Activated CD4-positive, alpha-beta T cell treated with anti-CD3 and anti-CD28 coated beads for 36 hours (primary cell): ENCODE measurements at regions not wholly inside any gene's neighbourhood (a gene's known extent, or its start where the extent isn't known, plus 50 kb on each side); places are given as distances from the start of the nearest gene placed in this dataset.

ENCODE experiments used
- ATAC-seq: fragments of 200-7000 bp; cut with Tn5 transposase; one replicate; pipeline ENCODE4 v1.10.0; 2021; ENCODE audit warnings: mild to moderate bottlenecking, moderate library complexity
- CTCF ChIA-PET: fragments of 350-600 bp; sonication (Branson Sonifier 250); formaldehyde crosslinking; loops from one replicate; lab custom pipeline; 2021; ENCODE audit warnings: antibody characterized with exemption; lab: Charles Lee
- POLR2A ChIA-PET: fragments of 350-600 bp; sonication (Branson Sonifier 250); formaldehyde crosslinking; loops from one replicate; lab custom pipeline; 2021; ENCODE audit warnings: antibody characterized with exemption, inconsistent platforms; lab: Charles Lee
- DNase-seq: peaks from one replicate; pipeline ENCODE4 v3.0.0-alpha.2; 2020
- H3K27ac Mint-ChIP-seq: one replicate; pipeline ENCODE4 v1.8.0; 2021; ENCODE audit warnings: mixed read lengths
- H3K27me3 Mint-ChIP-seq: one replicate; pipeline ENCODE4 v1.8.0; 2021; ENCODE audit warnings: mixed read lengths
- H3K36me3 Mint-ChIP-seq: one replicate; pipeline ENCODE4 v1.8.0; 2021; ENCODE audit warnings: low read depth, mixed read lengths
- H3K4me1 Mint-ChIP-seq: one replicate; pipeline ENCODE4 v1.8.0; 2021; ENCODE audit warnings: mixed read lengths
- H3K4me3 Mint-ChIP-seq: one replicate; pipeline ENCODE4 v1.8.0; 2021; ENCODE audit warnings: mild to moderate bottlenecking, moderate library complexity, mixed read lengths
- H3K9me3 Mint-ChIP-seq: one replicate; pipeline ENCODE4 v1.8.0; 2021; ENCODE audit warnings: low read depth, mixed read lengths
- intact Hi-C, 2 experiments: fragments of 100-400 bp; cut with DNase I in 1 of 2; cut with micrococcal nuclease in 1 of 2; formaldehyde crosslinking; loops; one replicate each; pipeline versions ENCODE4 v1.14.2 to v1.15.1; 2022 to 2024; cut with DNase I, micrococcal nuclease

GRCh38 chr3:154542837-154543236 lies 112.8 kb upstream of the GPR149 start:
- Mint-ChIP-seq H3K4me3 (no peak overlapping the region), H3K27me3 (peaks cover 4% of the 10 kb centered on the region), H3K4me1 (no peaks in the 10 kb centered on the region), H3K36me3 (no peaks in the 10 kb centered on the region), H3K9me3 (no peaks in the 10 kb centered on the region), H3K27ac (no peak overlapping the region)
- ChIA-PET POLR2A (no interaction called here), CTCF (no interaction called here)
- ATAC-seq (no peak), DNase-seq (no peak)
- intact Hi-C loops = no loop called here

- ATAC-seq = no peak
- intact Hi-C loops = no loop called here
These were observed 111.1 kb upstream of the GPR149 start for GRCh38 chr3:154540950-154541604.

GRCh38 chr3:154538566-154539360 lies 108.8 kb upstream of the GPR149 start:
- CTCF ChIA-PET = no interaction called here
- H3K4me3 Mint-ChIP-seq = no peak overlapping the region
- POLR2A ChIA-PET = no interaction called here
- peaks cover 4% of the 10 kb centered on the region for H3K27me3 Mint-ChIP-seq
- no peak for DNase-seq
- H3K36me3 Mint-ChIP-seq = no peaks in the 10 kb centered on the region
- intact Hi-C loops = no loop called here
- no peaks in the 10 kb centered on the region for H3K9me3 Mint-ChIP-seq
- no peaks in the 10 kb centered on the region for H3K4me1 Mint-ChIP-seq
- no peak overlapping the region for H3K27ac Mint-ChIP-seq
- no peak for ATAC-seq

More at GRCh38 chr3:154540950-154541604, 111.1 kb upstream of the GPR149 start:
- peaks cover 4% of the 10 kb centered on the region for H3K27me3 Mint-ChIP-seq
- ChIA-PET CTCF (no interaction called here), POLR2A (no interaction called here)
- no peaks in the 10 kb centered on the region for H3K4me1 Mint-ChIP-seq
- H3K9me3 Mint-ChIP-seq = no peaks in the 10 kb centered on the region
- H3K27ac Mint-ChIP-seq = no peak overlapping the region
- no peaks in the 10 kb centered on the region for H3K36me3 Mint-ChIP-seq
- H3K4me3 Mint-ChIP-seq = no peak overlapping the region
- DNase-seq = no peak

GRCh38 chr3:154536751-154537150 lies 106.8 kb upstream of the GPR149 start:
- ATAC-seq (no peak), DNase-seq (no peak)
- Mint-ChIP-seq H3K4me3 (no peak overlapping the region), H3K9me3 (no peaks in the 10 kb centered on the region), H3K36me3 (no peaks in the 10 kb centered on the region), H3K27me3 (peaks cover 4% of the 10 kb centered on the region), H3K4me1 (no peaks in the 10 kb centered on the region), H3K27ac (no peak overlapping the region)
- CTCF ChIA-PET = no interaction called here
- intact Hi-C loops = no loop called here
- POLR2A ChIA-PET = no interaction called here

GRCh38 chr3:154522036-154522602 lies 92.1 kb upstream of the GPR149 start:
- intact Hi-C loops = no loop called here
- H3K4me3 Mint-ChIP-seq = no peak overlapping the region
- POLR2A ChIA-PET = no interaction called here
- no peak for ATAC-seq
- no peaks in the 10 kb centered on the region for H3K27me3 Mint-ChIP-seq
- CTCF ChIA-PET = interaction anchor here (3.8 kb wide), 1 partner anchor 10 kb away, joined by 10 read pairs; no protein-coding TSS in a partner anchor
- peaks cover 7% of the 10 kb centered on the region for H3K9me3 Mint-ChIP-seq
- H3K4me1 Mint-ChIP-seq = no peaks in the 10 kb centered on the region
- no peak overlapping the region for H3K27ac Mint-ChIP-seq
- DNase-seq = no peak
- no peaks in the 10 kb centered on the region for H3K36me3 Mint-ChIP-seq

- ChIA-PET CTCF (no interaction called here), POLR2A (no interaction called here)
- H3K27me3 Mint-ChIP-seq = no peaks in the 10 kb centered on the region
- peaks cover 7% of the 10 kb centered on the region for H3K9me3 Mint-ChIP-seq
- ATAC-seq (no peak), DNase-seq (no peak)
- intact Hi-C loops = no loop called here
- H3K4me3 Mint-ChIP-seq = no peak overlapping the region
- no peaks in the 10 kb centered on the region for H3K36me3 Mint-ChIP-seq
- no peaks in the 10 kb centered on the region for H3K4me1 Mint-ChIP-seq
- H3K27ac Mint-ChIP-seq = no peak overlapping the region
These were observed 87.4 kb upstream of the GPR149 start for GRCh38 chr3:154517404-154517803.

- intact Hi-C loops = no loop called here
- ATAC-seq (no peak), DNase-seq (no peak)
- H3K27me3 Mint-ChIP-seq = no peaks in the 10 kb centered on the region
- H3K4me1 Mint-ChIP-seq = no peaks in the 10 kb centered on the region
- H3K36me3 Mint-ChIP-seq = no peaks in the 10 kb centered on the region
- H3K27ac Mint-ChIP-seq = no peak overlapping the region
- CTCF ChIA-PET = no interaction called here
- H3K4me3 Mint-ChIP-seq = no peak overlapping the region
- peaks cover 7% of the 10 kb centered on the region for H3K9me3 Mint-ChIP-seq
- POLR2A ChIA-PET = no interaction called here
These were observed 85.9 kb upstream of the GPR149 start for GRCh38 chr3:154515921-154516320.

- H3K9me3 Mint-ChIP-seq = no peaks in the 10 kb centered on the region
- no peak for ATAC-seq
- no peak overlapping the region for H3K4me3 Mint-ChIP-seq
- no peak for DNase-seq
- POLR2A ChIA-PET = no interaction called here
- CTCF ChIA-PET = no interaction called here
- H3K4me1 Mint-ChIP-seq = no peaks in the 10 kb centered on the region
- no peaks in the 10 kb centered on the region for H3K36me3 Mint-ChIP-seq
- no peak overlapping the region for H3K27ac Mint-ChIP-seq
- intact Hi-C loops = no loop called here
- H3K27me3 Mint-ChIP-seq = no peaks in the 10 kb centered on the region
These were observed 80.8 kb upstream of the GPR149 start for GRCh38 chr3:154510780-154511179.

GRCh38 chr3:154507727-154508126 lies 77.7 kb upstream of the GPR149 start:
- POLR2A ChIA-PET = no interaction called here
- H3K4me1 Mint-ChIP-seq = no peaks in the 10 kb centered on the region
- ATAC-seq = no peak
- intact Hi-C loops = no loop called here
- no peaks in the 10 kb centered on the region for H3K27me3 Mint-ChIP-seq
- no peaks in the 10 kb centered on the region for H3K9me3 Mint-ChIP-seq
- DNase-seq = no peak
- no peak overlapping the region for H3K27ac Mint-ChIP-seq
- CTCF ChIA-PET = no interaction called here
- H3K36me3 Mint-ChIP-seq = no peaks in the 10 kb centered on the region
- no peak overlapping the region for H3K4me3 Mint-ChIP-seq

- POLR2A ChIA-PET = interaction anchor here (0.5 kb wide), 1 partner anchor 742 kb away, joined by 3 read pairs; no protein-coding TSS in a partner anchor
- H3K27me3 Mint-ChIP-seq = no peaks in the 10 kb centered on the region
- no peaks in the 10 kb centered on the region for H3K4me1 Mint-ChIP-seq
- CTCF ChIA-PET = no interaction called here
- no peak overlapping the region for H3K27ac Mint-ChIP-seq
- H3K36me3 Mint-ChIP-seq = no peaks in the 10 kb centered on the region
- DNase-seq = no peak
- H3K4me3 Mint-ChIP-seq = no peak overlapping the region
- no peak for ATAC-seq
- intact Hi-C loops = no loop called here
- no peaks in the 10 kb centered on the region for H3K9me3 Mint-ChIP-seq
These were observed 67.0 kb upstream of the GPR149 start for GRCh38 chr3:154496978-154497377.

GRCh38 chr3:154496540-154496939 lies 66.5 kb upstream of the GPR149 start:
- Mint-ChIP-seq H3K27me3 (no peaks in the 10 kb centered on the region), H3K27ac (no peak overlapping the region), H3K4me1 (no peaks in the 10 kb centered on the region), H3K4me3 (no peak overlapping the region), H3K36me3 (no peaks in the 10 kb centered on the region), H3K9me3 (no peaks in the 10 kb centered on the region)
- intact Hi-C loops = no loop called here
- no peak for DNase-seq
- ChIA-PET CTCF (no interaction called here), POLR2A (interaction anchor here (0.5 kb wide), 1 partner anchor 742 kb away, joined by 3 read pairs; no protein-coding TSS in a partner anchor)
- ATAC-seq = no peak

- DNase-seq (no peak), ATAC-seq (no peak)
- peaks cover 5% of the 10 kb centered on the region for H3K27me3 Mint-ChIP-seq
- no peaks in the 10 kb centered on the region for H3K9me3 Mint-ChIP-seq
- no peak overlapping the region for H3K27ac Mint-ChIP-seq
- H3K4me3 Mint-ChIP-seq = no peak overlapping the region
- ChIA-PET POLR2A (no interaction called here), CTCF (no interaction called here)
- H3K36me3 Mint-ChIP-seq = no peaks in the 10 kb centered on the region
- intact Hi-C loops = no loop called here
- no peaks in the 10 kb centered on the region for H3K4me1 Mint-ChIP-seq
These were observed 57.0 kb upstream of the GPR149 start for GRCh38 chr3:154486949-154487348.
